SK-N-MC (cell line): ENCODE measurements at regions not wholly inside any gene's neighbourhood (a gene's known extent, or its start where the extent isn't known, plus 50 kb on each side); places are given as distances from the start of the nearest gene placed in this dataset.

ENCODE experiments used
- EZH2 ChIP-seq: fragments of 200-600 bp; sonication (generic); IDR thresholded peaks from one replicate; pipeline ENCODE4 v1.6.1; 2017; ENCODE audit warnings: antibody characterized with exemption
- FOXP2 ChIP-seq: optimal IDR thresholded peaks from 2 replicates; pipeline ENCODE3; 2011; ENCODE audit warnings: mild to moderate bottlenecking, moderate library complexity; ENCODE audit not compliant: insufficient read depth; ENCODE audit errors: extremely low read length, control extremely low read depth

GRCh38 chr12:30811966-30812365, 57.2 kb upstream of the CAPRIN2 start:
- TF ChIP-seq EZH2 (no peak), FOXP2 (no peak)
